ENCODE measurements at regions not wholly inside any gene's neighbourhood (a gene's known extent, or its start where the extent isn't known, plus 50 kb on each side); places are given as distances from the start of the nearest gene placed in this dataset.

DNA sequence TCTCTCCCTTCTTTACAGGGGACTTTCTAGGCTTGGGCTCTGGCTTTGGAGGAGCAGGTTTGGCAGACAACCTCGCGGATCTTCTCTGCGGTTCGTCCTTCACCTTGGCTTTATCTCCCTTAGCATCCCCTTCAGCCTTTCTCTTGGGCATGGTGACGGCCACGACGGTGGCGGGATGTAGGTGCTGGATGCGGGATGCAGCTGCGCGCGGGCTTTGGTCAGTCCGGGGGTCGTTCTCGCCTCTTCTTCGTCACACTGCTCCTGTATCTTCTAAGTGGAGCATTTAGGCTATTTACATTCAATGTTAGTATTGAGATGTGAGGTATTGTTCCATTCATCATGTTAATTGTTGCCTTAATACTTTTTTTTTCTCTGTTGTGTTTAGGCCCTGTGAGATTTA, 217.2 kb upstream of the STXBP6 start:
- Histone ChIP-seq H3K4me3 (ENCODE audit: low read length) (no peak overlapping the region), H3K36me3 (ENCODE audit: control insufficient read depth, insufficient read depth, low read length) (no peaks in the 10 kb centered on the region), H3K27ac (ENCODE audit: low read length) (no peak overlapping the region), H3K27me3 (ENCODE audit: control insufficient read depth, insufficient read depth, low read length) (no peaks in the 10 kb centered on the region), H3K9me3 (ENCODE audit: control insufficient read depth, insufficient read depth, low read length) (no peaks in the 10 kb centered on the region), H3K4me1 (ENCODE audit: control insufficient read depth, insufficient read depth, low read length) (no peaks in the 10 kb centered on the region)
- intact Hi-C loops (cut with micrococcal nuclease), result no loop called here
- Mint-ChIP-seq H3K36me3 (no peaks in the 10 kb centered on the region), H3K9me3 (no peaks in the 10 kb centered on the region), H3K4me3 (no peak overlapping the region), H3K27me3 (ENCODE audit: low read depth in 2 of 2) (peaks cover 16 to 45% of the 10 kb centered on the region in 2 donors), H3K27ac (no peak overlapping the region), H3K4me1 (no peaks in the 10 kb centered on the region)
- 94% methylated on average over 16 of the region's 16 CpGs for WGBS (ENCODE audit: insufficient coverage)
- ATAC-seq (no peak), DNase-seq (no peak)
- TF ChIP-seq, protein P1, sequence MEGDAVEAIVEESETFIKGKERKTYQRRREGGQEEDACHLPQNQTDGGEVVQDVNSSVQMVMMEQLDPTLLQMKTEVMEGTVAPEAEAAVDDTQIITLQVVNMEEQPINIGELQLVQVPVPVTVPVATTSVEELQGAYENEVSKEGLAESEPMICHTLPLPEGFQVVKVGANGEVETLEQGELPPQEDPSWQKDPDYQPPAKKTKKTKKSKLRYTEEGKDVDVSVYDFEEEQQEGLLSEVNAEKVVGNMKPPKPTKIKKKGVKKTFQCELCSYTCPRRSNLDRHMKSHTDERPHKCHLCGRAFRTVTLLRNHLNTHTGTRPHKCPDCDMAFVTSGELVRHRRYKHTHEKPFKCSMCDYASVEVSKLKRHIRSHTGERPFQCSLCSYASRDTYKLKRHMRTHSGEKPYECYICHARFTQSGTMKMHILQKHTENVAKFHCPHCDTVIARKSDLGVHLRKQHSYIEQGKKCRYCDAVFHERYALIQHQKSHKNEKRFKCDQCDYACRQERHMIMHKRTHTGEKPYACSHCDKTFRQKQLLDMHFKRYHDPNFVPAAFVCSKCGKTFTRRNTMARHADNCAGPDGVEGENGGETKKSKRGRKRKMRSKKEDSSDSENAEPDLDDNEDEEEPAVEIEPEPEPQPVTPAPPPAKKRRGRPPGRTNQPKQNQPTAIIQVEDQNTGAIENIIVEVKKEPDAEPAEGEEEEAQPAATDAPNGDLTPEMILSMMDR (IDR thresholded peaks at IDR 0.05), result no peak

GRCh38 chr14:25259470-25259869, 209.5 kb upstream of the STXBP6 start:
- Histone ChIP-seq H3K4me1 (ENCODE audit: control insufficient read depth, insufficient read depth, low read length) (no peaks in the 10 kb centered on the region), H3K27ac (ENCODE audit: low read length) (no peak overlapping the region), H3K36me3 (ENCODE audit: control insufficient read depth, insufficient read depth, low read length) (no peaks in the 10 kb centered on the region), H3K9me3 (ENCODE audit: control insufficient read depth, insufficient read depth, low read length) (no peaks in the 10 kb centered on the region), H3K27me3 (ENCODE audit: control insufficient read depth, insufficient read depth, low read length) (peaks cover 2% of the 10 kb centered on the region), H3K4me3 (ENCODE audit: low read length) (no peak overlapping the region)
- Mint-ChIP-seq H3K27me3 (ENCODE audit: low read depth in 2 of 2) (peaks cover 4 to 35% of the 10 kb centered on the region in 2 donors), H3K9me3 (no peaks in the 10 kb centered on the region), H3K4me1 (no peaks in the 10 kb centered on the region), H3K4me3 (no peak overlapping the region), H3K27ac (no peak overlapping the region), H3K36me3 (no peaks in the 10 kb centered on the region)
- no peak for ATAC-seq
- TF ChIP-seq, protein P1 (IDR thresholded peaks at IDR 0.05), result no peak
- WGBS (ENCODE audit: insufficient coverage), result 92% methylated on average over 1 of the region's 1 CpG
- intact Hi-C loops (cut with micrococcal nuclease), result no loop called here
- DNase-seq, result no peak

DNA sequence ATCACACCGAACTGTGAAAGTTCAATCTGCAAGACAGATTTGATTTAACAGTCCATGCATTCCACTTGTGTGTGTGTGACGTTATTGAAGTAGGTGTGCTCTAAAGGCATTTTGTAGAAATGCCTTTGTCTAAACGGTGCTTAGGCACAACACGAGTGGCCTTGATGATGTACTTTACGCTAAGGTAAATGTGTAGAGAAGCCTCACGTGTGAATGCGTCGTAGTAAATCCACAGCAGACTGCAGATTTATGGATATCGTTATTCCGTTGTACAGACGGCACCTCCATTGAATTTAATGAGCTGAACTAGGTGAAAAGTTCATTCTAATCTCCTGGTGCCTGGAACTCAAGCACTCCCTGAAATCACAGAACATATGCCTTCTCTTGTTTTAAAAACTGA, 202.8 kb upstream of the STXBP6 start:
- TF ChIP-seq, protein P1 (IDR thresholded peaks at IDR 0.05), result no peak
- ATAC-seq, result no peak
- no peak overlapping the region for H3K4me3 Mint-ChIP-seq

DNA sequence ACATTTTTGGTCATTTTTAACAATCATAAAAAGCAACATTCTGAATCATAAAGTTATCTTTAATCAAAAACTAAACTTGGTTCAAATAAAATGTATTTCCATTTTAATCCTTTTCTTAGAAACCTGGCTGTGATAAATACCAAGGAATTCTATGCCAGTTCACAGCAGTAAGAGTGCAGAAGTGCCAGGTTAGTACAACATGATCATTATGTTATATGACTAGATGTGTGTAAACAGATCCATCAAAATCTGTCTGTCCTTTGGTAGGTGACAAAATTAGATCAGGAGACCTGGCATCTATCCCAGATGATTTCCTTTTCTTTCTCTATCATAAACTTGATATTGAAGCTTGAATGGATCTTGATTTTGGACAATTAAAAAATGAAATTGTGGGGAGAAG, 200.6 kb upstream of the STXBP6 start:
- Mint-ChIP-seq H3K4me3 (no peak overlapping the region), H3K9me3 (peaks cover 0 to 2% of the 10 kb centered on the region in 2 donors), H3K4me1 (no peaks in the 10 kb centered on the region), H3K27ac (no peak overlapping the region), H3K36me3 (no peaks in the 10 kb centered on the region), H3K27me3 (ENCODE audit: low read depth in 2 of 2) (peaks cover 11 to 44% of the 10 kb centered on the region in 2 donors)
- Histone ChIP-seq H3K27me3 (ENCODE audit: control insufficient read depth, insufficient read depth, low read length) (no peaks in the 10 kb centered on the region), H3K27ac (ENCODE audit: low read length) (no peak overlapping the region), H3K36me3 (ENCODE audit: control insufficient read depth, insufficient read depth, low read length) (no peaks in the 10 kb centered on the region), H3K4me1 (ENCODE audit: control insufficient read depth, insufficient read depth, low read length) (no peaks in the 10 kb centered on the region), H3K4me3 (ENCODE audit: low read length) (no peak overlapping the region), H3K9me3 (ENCODE audit: control insufficient read depth, insufficient read depth, low read length) (no peaks in the 10 kb centered on the region)
- ATAC-seq (no peak), DNase-seq (no peak)
- TF ChIP-seq, protein P1 (IDR thresholded peaks at IDR 0.05), result no peak
- intact Hi-C loops (cut with micrococcal nuclease), result no loop called here

More for the DNA sequence above, 202.8 kb upstream of the STXBP6 start:
- Histone ChIP-seq H3K27me3 (ENCODE audit: control insufficient read depth, insufficient read depth, low read length) (no peaks in the 10 kb centered on the region), H3K27ac (ENCODE audit: low read length) (no peak overlapping the region), H3K9me3 (ENCODE audit: control insufficient read depth, insufficient read depth, low read length) (no peaks in the 10 kb centered on the region), H3K4me1 (ENCODE audit: control insufficient read depth, insufficient read depth, low read length) (no peaks in the 10 kb centered on the region), H3K36me3 (ENCODE audit: control insufficient read depth, insufficient read depth, low read length) (no peaks in the 10 kb centered on the region), H3K4me3 (ENCODE audit: low read length) (no peak overlapping the region)
- Mint-ChIP-seq H3K9me3 (no peaks in the 10 kb centered on the region), H3K4me1 (no peaks in the 10 kb centered on the region), H3K27me3 (ENCODE audit: low read depth in 2 of 2) (peaks cover 5 to 44% of the 10 kb centered on the region in 2 donors), H3K36me3 (no peaks in the 10 kb centered on the region), H3K27ac (no peak overlapping the region)
- WGBS (ENCODE audit: insufficient coverage), result 94% methylated on average over 11 of the region's 11 CpGs
- DNase-seq, result no peak
- intact Hi-C loops (cut with micrococcal nuclease), result no loop called here

Measured in natural killer cell (primary cell).